HFF-Myc (cell line): ENCODE measurements at regions not wholly inside any gene's neighbourhood (a gene's known extent, or its start where the extent isn't known, plus 50 kb on each side); places are given as distances from the start of the nearest gene placed in this dataset.

Experiments used
- DNase-seq: peaks from one replicate; pipeline ENCODE4 v3.0.0-alpha.2; 2011; ENCODE audit warnings: low read depth; ENCODE audit errors: extremely low read depth
- H3K4me3 ChIP-seq: replicated peaks from 2 replicates; pipeline ENCODE4 v1.5.1; 2011; ENCODE audit warnings: low read depth, mild to moderate bottlenecking, control low read depth, low read length
- CTCF ChIP-seq: IDR thresholded peaks from 2 replicates; pipeline ENCODE4 v1.5.1; 2012; ENCODE audit warnings: mild to moderate bottlenecking, low read depth, low read length, control low read depth; ENCODE audit errors: missing control alignments

GRCh38 chr16:62383941-62384340, 347.7 kb upstream of the CDH8 start:
- TF ChIP-seq CTCF = no peak
- DNase-seq = no peak
- no peak overlapping the region for H3K4me3 ChIP-seq

GRCh38 chr16:62370445-62370844, 334.2 kb upstream of the CDH8 start:
- DNase-seq = no peak
- no peak for TF ChIP-seq CTCF
- H3K4me3 ChIP-seq = no peak overlapping the region

GRCh38 chr16:62363501-62363900, 327.3 kb upstream of the CDH8 start:
- DNase-seq = no peak
- H3K4me3 ChIP-seq = no peak overlapping the region
- no peak for TF ChIP-seq CTCF

GRCh38 chr16:62353355-62353754, 317.1 kb upstream of the CDH8 start:
- TF ChIP-seq CTCF = no peak
- H3K4me3 ChIP-seq = no peak overlapping the region
- no peak for DNase-seq

- DNase-seq = no peak
- no peak overlapping the region for H3K4me3 ChIP-seq
- no peak for TF ChIP-seq CTCF
Measured at GRCh38 chr16:62342216-62342615, 306.0 kb upstream of the CDH8 start.

GRCh38 chr16:62335356-62335755, 299.1 kb upstream of the CDH8 start:
- H3K4me3 ChIP-seq = no peak overlapping the region
- no peak for DNase-seq
- TF ChIP-seq CTCF = no peak

- H3K4me3 ChIP-seq = no peak overlapping the region
- no peak for TF ChIP-seq CTCF
- no peak for DNase-seq
Measured at GRCh38 chr16:62321606-62322005, 285.4 kb upstream of the CDH8 start.
